Cerebellar cortex (tissue), 1 donor: ENCODE measurements at regions not wholly inside any gene's neighbourhood (a gene's known extent, or its start where the extent isn't known, plus 50 kb on each side); places are given as distances from the start of the nearest gene placed in this dataset.

Source experiments
- DNase-seq: peaks from one replicate; pipeline ENCODE4 v3.0.0-alpha.2; 2015; ENCODE audit warnings: low spot score

DNA sequence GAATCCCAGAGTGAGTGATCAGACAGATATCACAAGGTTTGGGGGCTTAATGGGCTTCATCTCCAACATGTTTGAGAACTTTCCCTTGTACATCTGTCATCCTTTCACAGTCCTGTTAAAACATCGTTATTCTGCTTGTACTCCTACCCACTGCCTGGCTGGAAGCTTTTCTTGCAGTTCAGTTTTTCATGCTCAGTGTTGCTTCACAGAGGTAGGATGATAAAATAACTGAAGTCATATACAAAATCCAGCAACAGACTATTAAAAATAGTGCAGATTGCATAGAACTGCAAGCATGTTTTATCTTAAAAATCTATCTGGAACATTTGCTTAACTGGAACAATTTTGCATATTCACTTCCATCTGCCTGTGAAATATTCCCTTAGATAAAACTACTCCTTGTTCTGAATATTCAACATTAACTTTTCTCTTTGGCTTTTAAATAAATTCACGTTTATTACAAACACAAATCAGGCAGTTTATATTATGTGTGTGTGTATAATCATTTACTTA is 579.6 kb upstream of the IGFBP7 start:
- no peak for DNase-seq

GRCh38 chr4:57682275-57682674 is 572.1 kb upstream of the IGFBP7 start:
- no peak for DNase-seq

- no peak for DNase-seq
These were observed 569.8 kb upstream of the IGFBP7 start for GRCh38 chr4:57679969-57680368.

DNA sequence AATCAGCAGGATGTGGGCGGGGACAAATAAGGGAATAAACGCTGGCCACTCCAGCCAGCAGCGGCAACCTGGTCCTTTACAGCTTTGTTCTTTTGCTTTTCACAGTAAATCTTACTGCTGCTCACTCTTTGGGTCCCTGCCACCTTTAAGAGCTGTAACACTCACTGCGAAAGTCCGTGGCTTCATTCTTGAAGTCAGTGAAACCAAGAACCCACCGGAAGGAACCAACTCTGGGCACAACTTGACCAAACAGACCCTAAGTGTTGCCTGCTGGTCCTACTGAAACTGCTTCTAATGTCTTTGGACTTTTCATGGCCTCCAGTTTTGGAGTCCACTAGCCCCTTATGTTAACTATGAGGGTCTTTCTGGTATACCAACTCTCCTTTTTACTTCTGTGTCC is 566.2 kb upstream of the IGFBP7 start:
- DNase-seq, result no peak

DNA sequence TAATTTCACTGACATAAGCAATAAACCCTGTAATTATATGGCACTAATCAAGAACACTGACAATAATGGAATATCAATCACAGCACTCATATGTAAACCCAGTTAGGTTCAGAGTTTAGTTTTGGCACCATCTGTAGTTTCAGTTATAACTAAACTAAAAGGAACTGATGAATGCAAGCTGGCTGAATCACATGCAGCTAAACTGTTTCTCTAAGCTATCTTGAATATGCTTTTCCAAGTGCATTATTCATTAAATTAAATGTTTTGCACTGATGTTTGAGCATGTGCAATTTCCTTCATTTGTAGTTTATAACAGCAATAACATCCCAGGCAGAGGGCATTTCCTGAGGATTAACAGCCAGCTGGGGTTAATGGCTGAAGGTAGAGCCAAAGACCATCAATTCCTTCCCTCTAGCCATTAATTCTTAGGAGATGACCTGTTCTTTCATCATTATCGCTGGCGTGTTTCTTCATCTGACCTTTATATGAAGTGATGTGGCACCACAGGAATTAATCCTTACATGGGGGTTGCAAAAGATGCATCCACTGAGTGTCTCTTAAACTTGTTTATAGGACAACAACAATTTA is 562.8 kb upstream of the IGFBP7 start:
- DNase-seq, result no peak

- DNase-seq, result no peak
These were observed 558.4 kb upstream of the IGFBP7 start for GRCh38 chr4:57668621-57669020.

- no peak for DNase-seq
These were observed 555.6 kb upstream of the IGFBP7 start for GRCh38 chr4:57665806-57666205.

- DNase-seq, result no peak
These were observed 551.4 kb upstream of the IGFBP7 start for GRCh38 chr4:57661517-57662090.

- no peak for DNase-seq
These were observed 548.5 kb upstream of the IGFBP7 start for GRCh38 chr4:57658673-57659072.

DNA sequence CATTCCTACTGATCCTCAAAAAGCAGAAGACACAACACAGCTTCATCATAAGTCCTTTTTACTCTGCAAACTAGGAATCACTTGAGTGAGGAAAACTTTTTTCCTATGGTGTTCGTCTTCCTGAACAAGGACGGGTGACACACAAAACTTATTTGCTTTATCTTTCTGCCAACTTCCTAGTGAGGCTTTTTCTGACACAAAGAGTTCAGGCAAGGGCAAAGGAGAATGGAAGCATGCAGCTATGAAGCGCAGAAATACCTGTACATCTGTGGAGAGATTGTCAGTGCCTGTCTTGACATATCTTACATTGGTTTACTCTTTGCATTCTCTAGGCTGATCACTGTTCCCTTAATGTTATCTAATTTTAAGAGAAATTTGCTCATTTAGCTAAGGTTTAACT is 548.0 kb upstream of the IGFBP7 start:
- DNase-seq, result no peak

GRCh38 chr4:57655342-57655741 is 545.2 kb upstream of the IGFBP7 start:
- DNase-seq, result no peak

DNA sequence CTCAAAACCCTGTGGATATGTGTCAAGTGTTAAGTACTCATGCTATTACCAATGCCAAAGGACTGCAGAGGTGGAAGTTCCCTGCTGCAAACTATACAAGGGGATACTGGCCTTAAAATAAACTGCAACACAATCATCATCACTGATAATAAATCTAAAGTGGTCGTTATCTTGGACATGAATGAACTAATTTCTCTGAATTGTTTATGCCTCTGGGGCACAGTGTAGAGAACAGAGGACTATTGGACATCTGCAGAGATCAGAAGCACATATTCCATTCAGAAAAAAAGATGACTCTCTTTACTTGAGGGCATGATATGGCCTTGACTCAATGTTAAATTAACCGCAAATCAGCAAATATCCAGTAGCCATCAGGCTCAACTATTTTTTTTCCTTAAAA is 542.6 kb upstream of the IGFBP7 start:
- no peak for DNase-seq

DNA sequence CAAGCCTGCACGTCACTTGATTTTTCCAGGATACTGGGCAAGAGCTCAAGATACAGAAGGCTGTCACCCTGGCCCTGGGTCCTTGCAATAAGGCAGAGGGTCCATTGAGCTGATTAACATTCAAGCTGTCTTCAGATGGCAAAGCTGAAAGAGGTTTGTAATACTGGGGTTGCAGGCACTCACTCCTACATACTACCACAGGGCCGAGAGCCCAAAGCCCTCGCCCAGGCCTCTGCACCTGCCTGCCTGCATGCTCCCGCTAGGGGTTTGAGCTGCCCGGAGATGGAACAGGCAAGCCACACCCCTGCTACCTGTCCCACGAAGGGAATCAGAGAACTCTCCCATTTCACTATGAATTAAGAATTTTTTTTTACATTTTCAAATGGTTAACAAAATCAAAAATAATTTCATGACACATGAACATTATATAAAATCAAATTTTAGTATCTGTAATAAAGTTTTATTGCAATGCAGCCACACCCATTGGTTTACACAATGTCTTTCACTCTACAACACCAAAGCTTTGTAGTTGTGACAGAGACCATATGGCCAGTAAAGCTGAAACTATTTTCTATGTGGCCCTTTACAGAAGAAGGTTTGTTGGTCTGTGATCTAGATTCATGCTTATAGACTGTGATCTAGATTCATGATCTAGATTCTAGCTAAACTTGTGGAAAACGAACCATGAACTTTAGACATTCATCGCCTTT is 530.4 kb upstream of the IGFBP7 start:
- no peak for DNase-seq

DNA sequence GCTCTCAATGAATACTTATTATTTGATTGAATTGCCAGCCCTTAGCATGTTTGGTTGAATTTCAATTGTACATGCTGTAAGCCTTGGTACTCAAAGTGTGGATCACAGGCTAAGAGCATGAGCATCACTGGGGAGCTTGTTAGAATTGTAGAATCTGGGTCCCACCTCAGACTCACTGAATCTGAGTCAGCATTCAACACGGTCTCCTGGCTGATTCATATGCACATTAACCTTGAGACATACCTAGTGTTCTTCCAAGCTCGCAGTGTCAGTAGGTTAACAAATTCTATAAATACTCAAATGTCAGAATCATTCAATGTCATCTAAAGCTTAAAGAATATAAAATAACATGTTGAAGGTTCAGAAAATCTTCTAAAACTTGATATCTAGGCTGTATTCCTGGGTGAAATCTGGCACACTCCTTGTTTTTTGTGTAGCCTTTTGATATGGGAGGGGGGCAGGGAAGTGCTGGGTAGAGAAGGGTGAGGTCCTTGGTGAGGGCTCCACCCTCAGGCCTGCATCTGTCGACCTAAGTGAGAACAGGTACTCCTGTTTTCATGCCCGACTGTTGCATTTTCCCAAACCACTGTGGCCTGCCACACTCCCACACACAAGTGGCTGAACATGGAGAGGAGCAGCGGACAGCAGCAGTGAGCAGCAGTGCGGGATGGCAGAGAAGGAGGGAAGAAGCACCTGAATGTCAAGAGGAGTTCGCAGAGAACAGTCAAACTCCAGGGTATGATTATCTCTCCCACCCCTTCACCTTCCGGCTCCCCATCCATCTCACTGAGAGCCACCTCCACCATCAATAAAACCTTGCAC is 529.6 kb upstream of the IGFBP7 start:
- no peak for DNase-seq

DNA sequence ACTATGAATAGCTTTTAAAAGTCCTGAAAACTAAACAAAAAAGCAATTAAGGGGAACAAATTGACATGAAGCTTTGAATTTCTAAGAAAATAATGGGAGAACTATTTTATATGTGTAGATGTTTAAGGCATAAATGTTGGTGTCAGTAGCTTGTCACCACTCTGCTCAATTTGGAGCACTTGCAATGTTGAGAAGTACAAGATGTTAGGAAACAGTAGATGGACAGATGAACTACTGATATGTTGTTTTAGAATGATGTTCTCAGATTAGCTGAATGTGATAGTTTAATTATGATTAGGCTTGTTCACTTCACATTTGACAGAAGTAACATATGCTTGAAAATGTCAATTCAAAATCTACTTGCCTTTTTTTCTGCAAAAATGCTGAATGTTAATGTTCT is 525.7 kb upstream of the IGFBP7 start:
- no peak for DNase-seq

DNA sequence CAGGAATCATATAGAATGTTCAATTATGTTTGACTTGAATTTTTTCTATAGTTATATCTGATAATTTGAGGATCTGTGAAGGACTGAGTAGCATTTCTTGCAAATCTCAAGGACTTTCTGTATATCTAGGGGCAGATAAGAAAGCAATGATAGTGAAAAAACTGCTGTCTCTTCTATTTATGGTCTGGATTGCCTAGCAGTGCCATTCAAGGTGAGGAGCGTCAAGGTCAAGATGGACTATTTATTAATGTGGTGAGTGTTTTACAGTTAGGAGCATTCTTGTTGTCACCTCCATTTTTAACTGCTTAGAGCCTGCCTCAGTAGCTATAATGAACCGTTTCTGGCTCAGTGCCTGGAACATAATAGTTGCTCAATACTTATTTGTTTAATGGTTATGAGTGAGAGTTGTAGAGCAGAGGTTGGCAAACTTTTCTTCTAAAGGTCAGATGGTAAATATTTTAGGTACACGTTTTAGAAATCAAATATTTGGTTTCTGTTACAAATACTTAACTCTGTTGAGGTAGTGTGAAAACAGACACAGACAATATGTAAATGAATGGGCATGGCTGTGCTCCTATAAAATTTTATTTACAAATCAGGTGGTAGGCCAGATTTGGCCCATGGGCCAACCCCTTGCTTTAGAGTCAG is 523.2 kb upstream of the IGFBP7 start:
- no peak for DNase-seq

GRCh38 chr4:57632564-57632963 is 522.4 kb upstream of the IGFBP7 start:
- no peak for DNase-seq

DNA sequence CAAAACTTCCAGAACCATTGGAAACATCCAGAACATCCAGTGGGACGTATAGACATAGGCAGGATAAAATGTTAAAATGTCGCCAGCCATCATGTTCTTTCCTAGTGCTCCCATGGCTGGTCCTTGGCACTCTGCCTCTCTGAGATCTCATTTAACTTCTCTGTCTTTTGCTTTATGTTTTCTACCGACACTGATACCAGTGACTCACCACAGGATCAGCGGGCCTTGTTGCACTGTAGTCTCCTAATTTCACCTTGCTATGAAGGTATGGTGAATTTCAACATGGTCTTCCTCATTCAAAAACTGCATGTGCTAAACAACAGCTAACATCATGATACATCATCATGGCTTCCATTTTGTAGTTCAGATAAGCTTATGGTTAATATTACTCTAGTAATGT is 521.0 kb upstream of the IGFBP7 start:
- DNase-seq, result no peak

- DNase-seq, result no peak
These were observed 517.8 kb upstream of the IGFBP7 start for GRCh38 chr4:57628004-57628403.

- DNase-seq, result no peak
These were observed 504.2 kb upstream of the IGFBP7 start for GRCh38 chr4:57614257-57614932.

DNA sequence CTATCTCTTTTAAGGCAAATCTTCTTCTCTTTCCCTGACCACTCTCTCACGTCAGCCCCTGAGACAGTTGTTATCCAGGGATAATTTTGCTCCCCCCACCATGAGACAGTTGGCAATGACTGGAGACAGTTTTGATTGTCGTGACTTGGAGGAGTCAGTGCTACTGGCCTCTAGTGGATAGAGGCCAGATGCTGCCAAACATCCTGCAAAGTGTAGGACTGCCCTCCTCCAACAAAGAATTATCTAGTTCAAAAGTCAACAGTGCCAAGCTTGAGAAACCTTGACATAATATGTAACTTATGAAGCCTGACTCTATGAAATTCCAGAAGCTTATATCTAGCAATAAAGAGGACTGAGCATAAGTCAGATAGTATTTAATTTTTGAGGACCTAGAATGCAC is 502.1 kb upstream of the IGFBP7 start:
- DNase-seq, result no peak
